A673 (cell line): ENCODE measurements at regions not wholly inside any gene's neighbourhood (a gene's known extent, or its start where the extent isn't known, plus 50 kb on each side); places are given as distances from the start of the nearest gene placed in this dataset.
A peak's percentile ranks its signal among the peaks of the same experiment; 100 is the strongest.

Source experiments
- BruUV-seq: library from RNA; stranded (reverse); fragments of 400-500 nt; replicated peaks from 2 replicates; lab custom pipeline; 2021; lab: Mats Ljungman, UMichigan
- CTCF ChIA-PET: fragments of 300-600 bp; sonication (Branson Sonifier 250); formaldehyde crosslinking; loops from one replicate; lab custom pipeline; 2022; ENCODE audit warnings: antibody characterized with exemption; lab: Charles Lee
- POLR2A ChIA-PET: fragments of 300-600 bp; sonication (Branson Sonifier 250); formaldehyde crosslinking; loops from one replicate; lab custom pipeline; 2022; ENCODE audit warnings: antibody characterized with exemption; ENCODE audit not compliant: low non-redundant PET; lab: Charles Lee
- DNase-seq: peaks from one replicate; pipeline ENCODE4 v3.0.0-alpha.2; 2015; ENCODE audit warnings: low spot score
- H3K27ac ChIP-seq: fragments of 200-600 bp; sonication (generic); 2 replicates; pipeline ENCODE4 v1.5.1; 2016; ENCODE audit warnings: mixed run types, low read depth, mild to moderate bottlenecking, mixed read lengths, antibody characterized with exemption, low read length; ENCODE audit not compliant: poor library complexity, severe bottlenecking
- H3K27me3 ChIP-seq: fragments of 200-600 bp; sonication (generic); replicated peaks from 2 replicates; pipeline ENCODE4 v1.6.1; 2017; ENCODE audit warnings: mixed run types, low read depth, mild to moderate bottlenecking, mixed read lengths, antibody characterized with exemption, low read length; ENCODE audit not compliant: insufficient read depth, poor library complexity
- H3K36me3 ChIP-seq: fragments of 200-600 bp; sonication (generic); 2 replicates; pipeline ENCODE4 v1.6.1; 2016; ENCODE audit warnings: mixed run types, mild to moderate bottlenecking, mixed read lengths, antibody characterized with exemption, low read length; ENCODE audit not compliant: insufficient read depth, poor library complexity, severe bottlenecking
- H3K4me1 ChIP-seq: fragments of 200-600 bp; sonication (generic); 2 replicates; pipeline ENCODE4 v1.6.1; 2017; ENCODE audit warnings: mixed run types, mild to moderate bottlenecking, mixed read lengths, antibody characterized with exemption, low read length; ENCODE audit not compliant: insufficient read depth, poor library complexity, severe bottlenecking
- H3K4me3 ChIP-seq: fragments of 200-600 bp; sonication (generic); 2 replicates; pipeline ENCODE4 v1.5.1; 2016; ENCODE audit warnings: low read depth, mixed run types, mild to moderate bottlenecking, mixed read lengths, low read length; ENCODE audit not compliant: poor library complexity, severe bottlenecking
- H3K9me3 ChIP-seq: fragments of 200-600 bp; sonication (generic); 2 replicates; pipeline ENCODE4 v1.6.1; 2016; ENCODE audit warnings: mixed run types, low read depth, mild to moderate bottlenecking, mixed read lengths, antibody characterized with exemption, low read length; ENCODE audit not compliant: poor library complexity, severe bottlenecking
- CTCF ChIP-seq: fragments of 300-800, 200-600 bp; sonication (generic); conservative IDR thresholded peaks from 2 replicates; pipeline ENCODE4 v1.5.1; 2017; ENCODE audit warnings: low read depth, mild to moderate bottlenecking, antibody characterized with exemption, low read length, moderate library complexity, mixed read lengths
- EZH2 ChIP-seq: fragments of 200-600 bp; sonication (generic); IDR thresholded peaks from 2 replicates; pipeline ENCODE4 v1.6.1; 2017; ENCODE audit warnings: borderline replicate concordance, low read depth, mild to moderate bottlenecking, mixed read lengths, antibody characterized with exemption, low read length; ENCODE audit not compliant: poor library complexity, severe bottlenecking
- intact Hi-C: fragments of 100-400 bp; cut with micrococcal nuclease; formaldehyde crosslinking; loops from one replicate; pipeline ENCODE4 v1.10.0; 2022; ENCODE audit not compliant: unreplicated experiment

- intact Hi-C loops: no loop called here
- no TSS peak for BruUV-seq
- DNase-seq: no peak
- Histone ChIP-seq H3K27me3 (no peaks in the 10 kb centered on the region), H3K9me3 (peaks cover 5% of the 10 kb centered on the region), H3K4me1 (no peaks in the 10 kb centered on the region), H3K36me3 (no peaks in the 10 kb centered on the region), H3K27ac (no peak overlapping the region), H3K4me3 (no peak overlapping the region)
- POLR2A ChIA-PET: no interaction called here
- TF ChIP-seq EZH2: no peak
- no peak for TF ChIP-seq CTCF
- CTCF ChIA-PET: no interaction called here
These were observed 488.3 kb downstream of the COL12A1 start for GRCh38 chr6:74717591-74717990.

- no peaks in the 10 kb centered on the region for H3K27me3 ChIP-seq
- H3K4me3 ChIP-seq: no peak overlapping the region
- H3K9me3 ChIP-seq: peaks cover 5% of the 10 kb centered on the region
- TF ChIP-seq EZH2 (no peak), CTCF (no peak)
- H3K36me3 ChIP-seq: no peaks in the 10 kb centered on the region
- no peak overlapping the region for H3K27ac ChIP-seq
- intact Hi-C loops: no loop called here
- no peaks in the 10 kb centered on the region for H3K4me1 ChIP-seq
- POLR2A ChIA-PET: no interaction called here
- peak; percentile 28 for DNase-seq
- CTCF ChIA-PET: no interaction called here
- no TSS peak for BruUV-seq
These were observed 490.3 kb downstream of the COL12A1 start for GRCh38 chr6:74715355-74716085.

- Histone ChIP-seq H3K9me3 (peaks cover 5% of the 10 kb centered on the region), H3K4me1 (no peaks in the 10 kb centered on the region), H3K4me3 (no peak overlapping the region), H3K36me3 (no peaks in the 10 kb centered on the region), H3K27me3 (no peaks in the 10 kb centered on the region), H3K27ac (no peak overlapping the region)
- BruUV-seq: no TSS peak
- TF ChIP-seq EZH2: no peak
- no peak for TF ChIP-seq CTCF
- intact Hi-C loops: no loop called here
- DNase-seq: no peak
- CTCF ChIA-PET: no interaction called here
- POLR2A ChIA-PET: no interaction called here
These were observed 491.9 kb downstream of the COL12A1 start for GRCh38 chr6:74713941-74714340.
